PC-3 (cell line): ENCODE measurements at regions not wholly inside any gene's neighbourhood (a gene's known extent, or its start where the extent isn't known, plus 50 kb on each side); places are given as distances from the start of the nearest gene placed in this dataset.

Experiments used
- ATAC-seq: fragments of 200-7000 bp; cut with Tn5 transposase; 2 replicates; pipeline ENCODE4 v1.9.1; 2020; ENCODE audit warnings: mild to moderate bottlenecking, moderate library complexity
- BruUV-seq: library from RNA; stranded (reverse); fragments of 400-500 nt; replicated peaks from 2 replicates; lab custom pipeline; 2021; lab: Mats Ljungman, UMichigan
- CTCF ChIA-PET: fragments of 300-600 bp; sonication (Branson Sonifier 250); formaldehyde crosslinking; loops from one replicate; lab custom pipeline; 2022; ENCODE audit warnings: antibody characterized with exemption; lab: Charles Lee
- POLR2A ChIA-PET: fragments of 300-600 bp; sonication (Branson Sonifier 250); formaldehyde crosslinking; loops from one replicate; lab custom pipeline; 2022; ENCODE audit warnings: antibody characterized with exemption; ENCODE audit not compliant: unreplicated experiment; lab: Charles Lee
- DNase-seq: peaks from one replicate; pipeline ENCODE4 v3.0.0-alpha.2; 2015
- H2AFZ ChIP-seq: fragments of 300-600 bp; sonication (generic); 2 replicates; pipeline ENCODE4 v1.6.0; 2016; ENCODE audit warnings: antibody characterized with exemption, low read length
- H3F3A ChIP-seq: fragments of 300-600 bp; sonication (generic); one replicate; pipeline ENCODE4 v1.6.0; 2017; ENCODE audit warnings: antibody characterized with exemption, low read length, control low read depth, mild to moderate bottlenecking; ENCODE audit not compliant: unreplicated experiment
- H3K27ac ChIP-seq: fragments of 300-600 bp; sonication (generic); 2 replicates; pipeline ENCODE4 v1.5.1; 2016; ENCODE audit warnings: mild to moderate bottlenecking, low read length
- H3K27me3 ChIP-seq: fragments of 300-600 bp; sonication (generic); 2 replicates; pipeline ENCODE4 v1.6.1; 2016; ENCODE audit warnings: low read length, mixed read lengths
- H3K36me3 ChIP-seq: fragments of 300-600 bp; sonication (generic); 2 replicates; pipeline ENCODE4 v1.6.1; 2016; ENCODE audit warnings: low read depth, mixed run types, low read length, mixed read lengths
- H3K4me1 ChIP-seq: fragments of 300-600 bp; sonication (generic); 2 replicates; pipeline ENCODE4 v1.5.1; 2016; ENCODE audit warnings: low read length; ENCODE audit not compliant: insufficient read depth
- H3K4me2 ChIP-seq: fragments of 300-600 bp; sonication (generic); 2 replicates; pipeline ENCODE4 v1.6.0; 2016; ENCODE audit warnings: low read length
- H3K4me3 ChIP-seq: fragments of 300-600 bp; sonication (generic); 2 replicates; pipeline ENCODE4 v1.5.1; 2016; ENCODE audit warnings: mild to moderate bottlenecking, low read length, mixed read lengths
- H3K79me2 ChIP-seq: fragments of 300-600 bp; sonication (generic); 2 replicates; pipeline ENCODE4 v1.6.1; 2017; ENCODE audit warnings: low read length, mixed read lengths
- H3K9ac ChIP-seq: fragments of 300-600 bp; sonication (generic); 2 replicates; pipeline ENCODE4 v1.6.0; 2016; ENCODE audit warnings: mild to moderate bottlenecking, low read length
- H3K9me2 ChIP-seq: fragments of 300-600 bp; sonication (generic); replicated peaks from 2 replicates; pipeline ENCODE4 v1.6.1; 2016; ENCODE audit warnings: mixed run types, low read length, mixed read lengths
- H3K9me3 ChIP-seq: fragments of 300-600 bp; sonication (generic); 2 replicates; pipeline ENCODE4 v1.6.1; 2016; ENCODE audit warnings: low read length, mixed read lengths
- H4K20me1 ChIP-seq: fragments of 300-600 bp; sonication (generic); 2 replicates; pipeline ENCODE4 v1.6.1; 2016; ENCODE audit warnings: low read length, mixed read lengths
- EZH2 ChIP-seq: fragments of 300-600 bp; sonication (generic); IDR thresholded peaks from one replicate; pipeline ENCODE4 v1.6.1; 2017; ENCODE audit warnings: antibody characterized with exemption, mild to moderate bottlenecking, low read length; ENCODE audit not compliant: unreplicated experiment
- EZH2phosphoT487 ChIP-seq: fragments of 300-600 bp; sonication (generic); IDR thresholded peaks from 2 replicates; pipeline ENCODE4 v1.6.1; 2018; ENCODE audit warnings: mild to moderate bottlenecking, antibody characterized with exemption, low read length, borderline replicate concordance
- intact Hi-C: fragments of 100-400 bp; cut with micrococcal nuclease; formaldehyde crosslinking; loops from 2 replicates; pipeline ENCODE4 v1.9.0; 2023
- TF ChIP-seq, protein P1 (sequence below): fragments of 300-600 bp; sonication (generic); conservative IDR thresholded peaks from 2 replicates; pipeline ENCODE4 v1.5.1; 2017; ENCODE audit warnings: antibody characterized with exemption, low read depth, mild to moderate bottlenecking, low read length

DNA sequence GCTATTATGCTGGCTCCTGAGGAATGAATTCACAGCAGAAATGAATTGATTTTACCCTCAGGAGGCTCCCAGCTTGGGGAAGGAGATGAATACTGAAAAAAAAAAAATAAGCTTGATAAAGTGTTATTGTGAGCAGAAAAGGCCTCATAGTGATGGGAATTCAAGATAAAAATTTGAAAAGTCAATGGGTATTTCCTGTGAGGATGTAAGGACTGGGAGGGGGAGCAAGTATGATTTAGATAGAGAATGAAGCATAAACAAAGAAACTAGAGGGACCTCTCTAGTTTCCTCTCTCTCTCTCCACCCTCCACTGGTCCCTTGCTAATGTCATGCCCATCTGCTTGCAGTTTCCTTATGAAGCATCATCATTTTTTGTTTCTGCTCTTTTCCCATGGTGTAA, 439.0 kb upstream of the PLXNA2 start:
- CTCF ChIA-PET = no interaction called here
- POLR2A ChIA-PET = no interaction called here
- no peaks in the 10 kb centered on the region for H3K9me3 ChIP-seq

DNA sequence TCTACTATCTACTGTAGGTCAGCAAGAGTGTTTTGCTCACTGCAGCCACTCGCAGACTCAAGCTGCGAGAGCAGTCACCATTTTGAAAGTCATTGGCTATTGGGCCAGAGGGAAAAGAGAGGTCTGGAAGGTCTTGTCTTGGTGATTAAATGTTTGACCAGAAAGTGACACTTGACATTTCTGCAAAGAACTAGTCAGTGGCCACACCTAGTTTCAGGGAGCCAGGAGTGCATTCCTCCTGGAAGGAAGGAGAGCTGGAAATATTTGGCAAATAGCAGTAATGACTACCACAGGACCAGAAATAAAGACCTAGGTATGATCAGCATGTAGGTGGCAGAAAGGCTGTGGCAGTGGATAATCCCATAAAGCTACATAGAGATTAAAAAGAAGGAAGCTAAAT, 440.0 kb upstream of the PLXNA2 start:
- Histone ChIP-seq H3K9ac (no peak overlapping the region), H3K4me3 (no peak overlapping the region), H3K36me3 (no peaks in the 10 kb centered on the region), H3K79me2 (no peaks in the 10 kb centered on the region), H3K27me3 (0 out of 2 replicates have a peak, but pooled peaks cover 3% of the 10 kb centered on the region), H3F3A (no peaks in the 10 kb centered on the region), H4K20me1 (no peaks in the 10 kb centered on the region), H2AFZ (no peak overlapping the region), H3K27ac (no peak overlapping the region), H3K4me1 (no peaks in the 10 kb centered on the region), H3K4me2 (no peak overlapping the region), H3K9me2 (no peaks in the 10 kb centered on the region), H3K9me3 (no peaks in the 10 kb centered on the region)
- ChIA-PET POLR2A (no interaction called here), CTCF (interaction anchor here (0.6 kb wide), 1 partner anchor 168 kb away, joined by 4 read pairs; no protein-coding TSS in a partner anchor)
- no peak for TF ChIP-seq EZH2
- TF ChIP-seq, protein P1, sequence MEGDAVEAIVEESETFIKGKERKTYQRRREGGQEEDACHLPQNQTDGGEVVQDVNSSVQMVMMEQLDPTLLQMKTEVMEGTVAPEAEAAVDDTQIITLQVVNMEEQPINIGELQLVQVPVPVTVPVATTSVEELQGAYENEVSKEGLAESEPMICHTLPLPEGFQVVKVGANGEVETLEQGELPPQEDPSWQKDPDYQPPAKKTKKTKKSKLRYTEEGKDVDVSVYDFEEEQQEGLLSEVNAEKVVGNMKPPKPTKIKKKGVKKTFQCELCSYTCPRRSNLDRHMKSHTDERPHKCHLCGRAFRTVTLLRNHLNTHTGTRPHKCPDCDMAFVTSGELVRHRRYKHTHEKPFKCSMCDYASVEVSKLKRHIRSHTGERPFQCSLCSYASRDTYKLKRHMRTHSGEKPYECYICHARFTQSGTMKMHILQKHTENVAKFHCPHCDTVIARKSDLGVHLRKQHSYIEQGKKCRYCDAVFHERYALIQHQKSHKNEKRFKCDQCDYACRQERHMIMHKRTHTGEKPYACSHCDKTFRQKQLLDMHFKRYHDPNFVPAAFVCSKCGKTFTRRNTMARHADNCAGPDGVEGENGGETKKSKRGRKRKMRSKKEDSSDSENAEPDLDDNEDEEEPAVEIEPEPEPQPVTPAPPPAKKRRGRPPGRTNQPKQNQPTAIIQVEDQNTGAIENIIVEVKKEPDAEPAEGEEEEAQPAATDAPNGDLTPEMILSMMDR = no peak
- no peak for TF ChIP-seq EZH2phosphoT487
- DNase-seq (no peak), ATAC-seq (no peak)
- intact Hi-C loops = no loop called here
- no TSS peak for BruUV-seq

More for the DNA sequence above, 439.0 kb upstream of the PLXNA2 start:
- Histone ChIP-seq H4K20me1 (no peaks in the 10 kb centered on the region), H3K9ac (no peak overlapping the region), H3K4me1 (no peaks in the 10 kb centered on the region), H3F3A (no peaks in the 10 kb centered on the region), H3K27ac (no peak overlapping the region), H3K4me2 (no peak overlapping the region), H3K36me3 (no peaks in the 10 kb centered on the region), H3K79me2 (no peaks in the 10 kb centered on the region), H2AFZ (no peak overlapping the region), H3K9me2 (no peaks in the 10 kb centered on the region), H3K4me3 (no peak overlapping the region), H3K27me3 (0 out of 2 replicates have a peak, but pooled peaks cover 3% of the 10 kb centered on the region)
- DNase-seq (no peak), ATAC-seq (no peak)
- BruUV-seq = no TSS peak
- TF ChIP-seq, protein P1 = no peak
- TF ChIP-seq EZH2 (no peak), EZH2phosphoT487 (no peak)
- intact Hi-C loops = no loop called here

DNA sequence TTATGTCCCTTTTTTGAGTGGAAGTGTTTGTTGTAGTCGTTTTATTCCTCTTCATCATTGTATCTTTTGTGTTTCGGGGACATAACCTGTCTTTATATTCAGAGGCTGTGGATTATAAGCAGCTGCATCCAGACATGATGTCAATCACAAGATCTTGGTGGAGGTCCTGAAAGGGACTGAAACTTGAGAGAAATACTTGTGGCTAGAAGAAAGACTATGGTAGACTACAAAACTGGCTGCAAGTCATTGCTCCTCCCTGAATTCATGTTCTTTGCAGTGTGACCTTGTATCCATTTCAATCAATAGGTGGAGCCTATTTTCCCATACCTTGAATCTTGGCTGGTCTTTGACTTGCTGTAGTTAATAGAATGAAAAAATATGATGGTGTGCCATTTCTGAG, 442.4 kb upstream of the PLXNA2 start:
- no peak overlapping the region for H3K27ac ChIP-seq
- intact Hi-C loops = no loop called here
- H3K27me3 ChIP-seq = no peaks in the 10 kb centered on the region
- H3K4me2 ChIP-seq = no peak overlapping the region
- no TSS peak for BruUV-seq
- ChIA-PET POLR2A (no interaction called here), CTCF (no interaction called here)
- no peaks in the 10 kb centered on the region for H4K20me1 ChIP-seq
- no peak overlapping the region for H3K9ac ChIP-seq
- no peaks in the 10 kb centered on the region for H3K4me1 ChIP-seq
- no peak overlapping the region for H3K4me3 ChIP-seq
- no peaks in the 10 kb centered on the region for H3K79me2 ChIP-seq
- no peaks in the 10 kb centered on the region for H3F3A ChIP-seq
- no peaks in the 10 kb centered on the region for H3K36me3 ChIP-seq
- no peaks in the 10 kb centered on the region for H3K9me2 ChIP-seq
- no peaks in the 10 kb centered on the region for H3K9me3 ChIP-seq
- no peak for DNase-seq
- ATAC-seq = no peak
- no peak for TF ChIP-seq EZH2
- TF ChIP-seq, protein P1 = no peak
- TF ChIP-seq EZH2phosphoT487 = no peak
- no peak overlapping the region for H2AFZ ChIP-seq
